Ishikawa (cell line): ENCODE measurements at regions not wholly inside any gene's neighbourhood (a gene's known extent, or its start where the extent isn't known, plus 50 kb on each side); places are given as distances from the start of the nearest gene placed in this dataset.

Source experiments
- EGR1 ChIP-seq: IDR thresholded peaks from 2 replicates; pipeline ENCODE4 v1.6.1; 2012
- EP300 ChIP-seq: IDR thresholded peaks from 2 replicates; pipeline ENCODE4 v1.6.1; 2012; ENCODE audit warnings: borderline replicate concordance
- FOXM1 ChIP-seq: IDR thresholded peaks from 2 replicates; pipeline ENCODE4 v1.6.1; 2012; ENCODE audit warnings: low read depth, borderline replicate concordance
- MAX ChIP-seq: IDR thresholded peaks from 2 replicates; pipeline ENCODE4 v1.6.1; 2012
- TAF1 ChIP-seq: IDR thresholded peaks from 2 replicates; pipeline ENCODE4 v1.6.1; 2012; ENCODE audit warnings: low read depth, mild to moderate bottlenecking
- TEAD4 ChIP-seq: IDR thresholded peaks from 2 replicates; pipeline ENCODE4 v1.6.1; 2012
- ZBTB7A ChIP-seq: IDR thresholded peaks from 2 replicates; pipeline ENCODE4 v1.6.1; 2012; ENCODE audit warnings: low read depth
- TF ChIP-seq, protein P1 (sequence below): IDR thresholded peaks from 2 replicates; pipeline ENCODE4 v1.6.1; 2012; ENCODE audit warnings: low read depth, mild to moderate bottlenecking

- TF ChIP-seq TEAD4, result no peak
- TF ChIP-seq, protein P1, sequence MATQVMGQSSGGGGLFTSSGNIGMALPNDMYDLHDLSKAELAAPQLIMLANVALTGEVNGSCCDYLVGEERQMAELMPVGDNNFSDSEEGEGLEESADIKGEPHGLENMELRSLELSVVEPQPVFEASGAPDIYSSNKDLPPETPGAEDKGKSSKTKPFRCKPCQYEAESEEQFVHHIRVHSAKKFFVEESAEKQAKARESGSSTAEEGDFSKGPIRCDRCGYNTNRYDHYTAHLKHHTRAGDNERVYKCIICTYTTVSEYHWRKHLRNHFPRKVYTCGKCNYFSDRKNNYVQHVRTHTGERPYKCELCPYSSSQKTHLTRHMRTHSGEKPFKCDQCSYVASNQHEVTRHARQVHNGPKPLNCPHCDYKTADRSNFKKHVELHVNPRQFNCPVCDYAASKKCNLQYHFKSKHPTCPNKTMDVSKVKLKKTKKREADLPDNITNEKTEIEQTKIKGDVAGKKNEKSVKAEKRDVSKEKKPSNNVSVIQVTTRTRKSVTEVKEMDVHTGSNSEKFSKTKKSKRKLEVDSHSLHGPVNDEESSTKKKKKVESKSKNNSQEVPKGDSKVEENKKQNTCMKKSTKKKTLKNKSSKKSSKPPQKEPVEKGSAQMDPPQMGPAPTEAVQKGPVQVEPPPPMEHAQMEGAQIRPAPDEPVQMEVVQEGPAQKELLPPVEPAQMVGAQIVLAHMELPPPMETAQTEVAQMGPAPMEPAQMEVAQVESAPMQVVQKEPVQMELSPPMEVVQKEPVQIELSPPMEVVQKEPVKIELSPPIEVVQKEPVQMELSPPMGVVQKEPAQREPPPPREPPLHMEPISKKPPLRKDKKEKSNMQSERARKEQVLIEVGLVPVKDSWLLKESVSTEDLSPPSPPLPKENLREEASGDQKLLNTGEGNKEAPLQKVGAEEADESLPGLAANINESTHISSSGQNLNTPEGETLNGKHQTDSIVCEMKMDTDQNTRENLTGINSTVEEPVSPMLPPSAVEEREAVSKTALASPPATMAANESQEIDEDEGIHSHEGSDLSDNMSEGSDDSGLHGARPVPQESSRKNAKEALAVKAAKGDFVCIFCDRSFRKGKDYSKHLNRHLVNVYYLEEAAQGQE, result no peak
- TF ChIP-seq EGR1, result no peak
- no peak for TF ChIP-seq MAX
- no peak for TF ChIP-seq ZBTB7A
- no peak for TF ChIP-seq TAF1
- TF ChIP-seq EP300, result no peak
- no peak for TF ChIP-seq FOXM1
These were observed 249.0 kb upstream of the LUZP2 start for GRCh38 chr11:24247846-24248245.
